Omental fat pad (tissue), 3 donors: ENCODE measurements at regions not wholly inside any gene's neighbourhood (a gene's known extent, or its start where the extent isn't known, plus 50 kb on each side); places are given as distances from the start of the nearest gene placed in this dataset.

Experiments used
- ATAC-seq: fragments of 150-250 bp; one replicate; pipeline ENCODE4 v1.9.1; 2016; ENCODE audit warnings: mild to moderate bottlenecking, moderate library complexity; ENCODE audit not compliant: low FRiP score
- DNase-seq: peaks from one replicate; pipeline ENCODE4 v3.0.0-alpha.2; 2019; ENCODE audit warnings: low spot score
- TF ChIP-seq, protein P1 (sequence below), 3 donors: fragments of 450-650 bp; IDR thresholded peaks; one replicate each; pipeline ENCODE4 v1.5.1; 2016 to 2017; ENCODE audit warnings: antibody characterized with exemption in 3 of 3, mild to moderate bottlenecking in 3 of 3, moderate library complexity in 2 of 3

- ATAC-seq (no peak), DNase-seq (no peak)
- TF ChIP-seq, protein P1, sequence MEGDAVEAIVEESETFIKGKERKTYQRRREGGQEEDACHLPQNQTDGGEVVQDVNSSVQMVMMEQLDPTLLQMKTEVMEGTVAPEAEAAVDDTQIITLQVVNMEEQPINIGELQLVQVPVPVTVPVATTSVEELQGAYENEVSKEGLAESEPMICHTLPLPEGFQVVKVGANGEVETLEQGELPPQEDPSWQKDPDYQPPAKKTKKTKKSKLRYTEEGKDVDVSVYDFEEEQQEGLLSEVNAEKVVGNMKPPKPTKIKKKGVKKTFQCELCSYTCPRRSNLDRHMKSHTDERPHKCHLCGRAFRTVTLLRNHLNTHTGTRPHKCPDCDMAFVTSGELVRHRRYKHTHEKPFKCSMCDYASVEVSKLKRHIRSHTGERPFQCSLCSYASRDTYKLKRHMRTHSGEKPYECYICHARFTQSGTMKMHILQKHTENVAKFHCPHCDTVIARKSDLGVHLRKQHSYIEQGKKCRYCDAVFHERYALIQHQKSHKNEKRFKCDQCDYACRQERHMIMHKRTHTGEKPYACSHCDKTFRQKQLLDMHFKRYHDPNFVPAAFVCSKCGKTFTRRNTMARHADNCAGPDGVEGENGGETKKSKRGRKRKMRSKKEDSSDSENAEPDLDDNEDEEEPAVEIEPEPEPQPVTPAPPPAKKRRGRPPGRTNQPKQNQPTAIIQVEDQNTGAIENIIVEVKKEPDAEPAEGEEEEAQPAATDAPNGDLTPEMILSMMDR (IDR thresholded peaks at IDR 0.05), result no peak
Measured at GRCh38 chr14:84533181-84533725, 996.7 kb upstream of the FLRT2 start.

- TF ChIP-seq, protein P1 (IDR thresholded peaks at IDR 0.05), result no peak
- no peak for DNase-seq
- no peak for ATAC-seq
Measured at GRCh38 chr14:84533791-84534190, 996.2 kb upstream of the FLRT2 start.

- ATAC-seq, result no peak
- TF ChIP-seq, protein P1 (IDR thresholded peaks at IDR 0.05), result no peak
- no peak for DNase-seq
Measured at GRCh38 chr14:84535484-84535883, 994.5 kb upstream of the FLRT2 start.

DNA sequence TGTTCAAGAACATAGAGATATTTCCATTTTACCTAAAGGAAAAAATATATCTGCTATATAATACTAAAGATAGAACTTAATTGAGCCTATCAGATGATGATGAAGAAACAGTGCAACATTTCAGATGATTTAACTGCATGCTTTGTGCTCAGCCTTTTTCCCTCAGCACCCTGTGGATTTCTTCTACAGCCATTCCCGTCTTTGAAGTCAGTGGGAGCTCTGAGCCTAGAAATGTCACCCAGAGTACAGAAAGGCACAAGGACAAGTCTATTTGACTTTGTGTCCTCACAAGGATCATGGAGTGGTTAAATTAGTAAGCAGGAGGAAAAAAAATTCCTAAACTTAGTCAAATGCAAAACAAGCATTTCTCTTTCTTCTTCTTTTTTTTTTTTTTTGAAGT is 994.0 kb upstream of the FLRT2 start:
- ATAC-seq (no peak), DNase-seq (no peak)
- TF ChIP-seq, protein P1 (IDR thresholded peaks at IDR 0.05), result no peak

- DNase-seq (no peak), ATAC-seq (no peak)
- TF ChIP-seq, protein P1 (IDR thresholded peaks at IDR 0.05), result no peak
Measured at GRCh38 chr14:84541018-84541417, 988.9 kb upstream of the FLRT2 start.

- DNase-seq (no peak), ATAC-seq (no peak)
- TF ChIP-seq, protein P1 (IDR thresholded peaks at IDR 0.05), result no peak
Measured at GRCh38 chr14:84543859-84544258, 986.1 kb upstream of the FLRT2 start.

- DNase-seq (no peak), ATAC-seq (no peak)
- TF ChIP-seq, protein P1 (IDR thresholded peaks at IDR 0.05), result no peak
Measured at GRCh38 chr14:84544486-84545131, 985.3 kb upstream of the FLRT2 start.
